ENCODE measurements at regions not wholly inside any gene's neighbourhood (a gene's known extent, or its start where the extent isn't known, plus 50 kb on each side); places are given as distances from the start of the nearest gene placed in this dataset.

- DNase-seq, result no peak
These were observed 547.0 kb upstream of the COX7C start for GRCh38 chr5:86070719-86071118.

- DNase-seq, result no peak
These were observed 543.4 kb upstream of the COX7C start for GRCh38 chr5:86074297-86074696.

GRCh38 chr5:86075139-86075538, 542.6 kb upstream of the COX7C start:
- no peak for DNase-seq

- no peak for DNase-seq
These were observed 522.6 kb upstream of the COX7C start for GRCh38 chr5:86095092-86095491.

GRCh38 chr5:86101966-86102365, 515.8 kb upstream of the COX7C start:
- no peak for DNase-seq

- DNase-seq, result no peak
These were observed 508.9 kb upstream of the COX7C start for GRCh38 chr5:86108825-86109224.

GRCh38 chr5:86112249-86112648, 505.5 kb upstream of the COX7C start:
- DNase-seq, result no peak

GRCh38 chr5:86115164-86115563, 502.6 kb upstream of the COX7C start:
- no peak for DNase-seq

- no peak for DNase-seq
These were observed 499.2 kb upstream of the COX7C start for GRCh38 chr5:86118542-86118941.

- peak; percentile 36 for DNase-seq
These were observed 493.4 kb upstream of the COX7C start for GRCh38 chr5:86124333-86124732.

- DNase-seq, result no peak
These were observed 491.8 kb upstream of the COX7C start for GRCh38 chr5:86125731-86126601.

- no peak for DNase-seq
These were observed 490.0 kb upstream of the COX7C start for GRCh38 chr5:86127696-86128095.

GRCh38 chr5:86129009-86129408, 488.7 kb upstream of the COX7C start:
- DNase-seq, result no peak

GRCh38 chr5:86137297-86137696, 480.4 kb upstream of the COX7C start:
- DNase-seq, result no peak

- DNase-seq, result no peak
These were observed 473.9 kb upstream of the COX7C start for GRCh38 chr5:86143837-86144236.

GRCh38 chr5:86152988-86153560, 464.7 kb upstream of the COX7C start:
- DNase-seq, result no peak

- no peak for DNase-seq
These were observed 461.9 kb upstream of the COX7C start for GRCh38 chr5:86155796-86156195.

GRCh38 chr5:86170194-86170593, 447.5 kb upstream of the COX7C start:
- DNase-seq, result no peak

GRCh38 chr5:86175224-86175623, 442.5 kb upstream of the COX7C start:
- DNase-seq, result no peak

GRCh38 chr5:86199287-86199686, 418.5 kb upstream of the COX7C start:
- no peak for DNase-seq

- DNase-seq, result no peak
These were observed 389.6 kb upstream of the COX7C start for GRCh38 chr5:86228147-86228546.

GRCh38 chr5:86232246-86232645, 385.5 kb upstream of the COX7C start:
- DNase-seq, result no peak

GRCh38 chr5:86244153-86244552, 373.6 kb upstream of the COX7C start:
- no peak for DNase-seq

- DNase-seq, result no peak
These were observed 359.9 kb upstream of the COX7C start for GRCh38 chr5:86257871-86258270.

Measured in retina (tissue), 1 donor.